ENCODE measurements at regions not wholly inside any gene's neighbourhood (a gene's known extent, or its start where the extent isn't known, plus 50 kb on each side); places are given as distances from the start of the nearest gene placed in this dataset.

- no peak for DNase-seq
These were observed 132.0 kb upstream of the SERP2 start for GRCh38 chr13:44241638-44242037.

GRCh38 chr13:44242766-44243165 is 130.9 kb upstream of the SERP2 start:
- intact Hi-C loops (cut with DNase I), result loop anchor here (10.0 kb wide), 1 partner anchor 192 kb away; no protein-coding TSS in a partner anchor
- DNase-seq, result peak in 1 of 42 donors; percentile 45

More at GRCh38 chr13:44241638-44242037, 132.0 kb upstream of the SERP2 start:
- intact Hi-C loops (cut with DNase I), result loop anchor here (10.0 kb wide), 1 partner anchor 193 kb away; no protein-coding TSS in a partner anchor

- intact Hi-C loops (cut with DNase I), result loop anchor here (10.0 kb wide), 1 partner anchor 191 kb away; no protein-coding TSS in a partner anchor
- DNase-seq, result peak in 41 of 42 donors; percentile 43 to 91 (median 73)
These were observed 130.3 kb upstream of the SERP2 start for GRCh38 chr13:44243198-44243857.

GRCh38 chr13:44244288-44244687 is 129.3 kb upstream of the SERP2 start:
- DNase-seq, result peak in 21 of 42 donors; percentile 24 to 85 (median 50)
- intact Hi-C loops (cut with DNase I), result loop anchor here (10.0 kb wide), 1 partner anchor 191 kb away; no protein-coding TSS in a partner anchor

GRCh38 chr13:44249431-44249836 is 124.2 kb upstream of the SERP2 start:
- DNase-seq, result no peak
- intact Hi-C loops (cut with DNase I), result loop anchor here (10.0 kb wide), 1 partner anchor 185 kb away; no protein-coding TSS in a partner anchor

GRCh38 chr13:44252938-44253337 is 120.7 kb upstream of the SERP2 start:
- no peak for DNase-seq
- intact Hi-C loops (cut with DNase I), result no loop called here

GRCh38 chr13:44255771-44256364 is 117.8 kb upstream of the SERP2 start:
- no peak for DNase-seq
- intact Hi-C loops (cut with DNase I), result no loop called here

- intact Hi-C loops (cut with DNase I), result no loop called here
- DNase-seq, result no peak
These were observed 115.8 kb upstream of the SERP2 start for GRCh38 chr13:44257796-44258195.

GRCh38 chr13:44259045-44260027 is 114.3 kb upstream of the SERP2 start:
- intact Hi-C loops (cut with DNase I), result no loop called here
- DNase-seq, result peak in 19 of 42 donors; percentile 18 to 77 (median 51)

GRCh38 chr13:44260336-44260735 is 113.3 kb upstream of the SERP2 start:
- intact Hi-C loops (cut with DNase I), result no loop called here
- no peak for DNase-seq

GRCh38 chr13:44263751-44264620 is 109.6 kb upstream of the SERP2 start:
- DNase-seq, result peak in 1 of 42 donors; percentile 18
- intact Hi-C loops (cut with DNase I), result no loop called here

- DNase-seq, result no peak
- intact Hi-C loops (cut with DNase I), result no loop called here
These were observed 107.3 kb upstream of the SERP2 start for GRCh38 chr13:44266305-44266704.

- intact Hi-C loops (cut with DNase I), result no loop called here
- DNase-seq, result no peak
These were observed 106.9 kb upstream of the SERP2 start for GRCh38 chr13:44266772-44267171.

GRCh38 chr13:44267203-44267602 is 106.4 kb upstream of the SERP2 start:
- no peak for DNase-seq
- intact Hi-C loops (cut with DNase I), result no loop called here

- intact Hi-C loops (cut with DNase I), result no loop called here
- DNase-seq, result no peak
These were observed 105.6 kb upstream of the SERP2 start for GRCh38 chr13:44267980-44268379.

GRCh38 chr13:44268980-44269379 is 104.6 kb upstream of the SERP2 start:
- intact Hi-C loops (cut with DNase I), result no loop called here
- no peak for DNase-seq

- intact Hi-C loops (cut with DNase I), result no loop called here
- DNase-seq, result no peak
These were observed 103.5 kb upstream of the SERP2 start for GRCh38 chr13:44270150-44270549.

GRCh38 chr13:44271031-44271455 is 102.6 kb upstream of the SERP2 start:
- intact Hi-C loops (cut with DNase I), result no loop called here

More at GRCh38 chr13:44271031-44271455, 102.6 kb upstream of the SERP2 start:
- no peak for DNase-seq
